Progenitor cell of endocrine pancreas (in vitro differentiated cells): ENCODE measurements at regions not wholly inside any gene's neighbourhood (a gene's known extent, or its start where the extent isn't known, plus 50 kb on each side); places are given as distances from the start of the nearest gene placed in this dataset.
"Not testable (repeated sequence)": the region's sequence is repeated elsewhere in the genome, so short reads cannot be mapped to it uniquely, and the experiment has no call there.

Experiments
- DNase-seq: peaks from one replicate; pipeline ENCODE4 v3.0.0; 2021; ENCODE audit warnings: low spot score; ENCODE audit not compliant: unreplicated experiment
- H3K27ac Mint-ChIP-seq: 2 replicates; pipeline ENCODE4 v1.8.0; 2021; ENCODE audit warnings: mild to moderate bottlenecking, moderate library complexity, mixed read lengths
- H3K27me3 Mint-ChIP-seq: 2 replicates; pipeline ENCODE4 v1.8.0; 2021; ENCODE audit warnings: mixed read lengths
- H3K36me3 Mint-ChIP-seq: 2 replicates; pipeline ENCODE4 v1.8.0; 2022; ENCODE audit warnings: mixed read lengths; ENCODE audit not compliant: insufficient read depth
- H3K4me1 Mint-ChIP-seq: 2 replicates; pipeline ENCODE4 v1.8.0; 2021; ENCODE audit warnings: low read depth, mixed read lengths
- H3K4me3 Mint-ChIP-seq: 2 replicates; pipeline ENCODE4 v1.8.0; 2021; ENCODE audit warnings: low read depth, mild to moderate bottlenecking, moderate library complexity, mixed read lengths
- H3K9me3 Mint-ChIP-seq: 2 replicates; pipeline ENCODE4 v1.8.0; 2021; ENCODE audit warnings: low read depth, mixed read lengths
- CTCF ChIP-seq: fragments of 200-600 bp; sonication (generic); IDR thresholded peaks from one replicate; pipeline ENCODE4 v1.5.0; 2021; ENCODE audit warnings: antibody characterized with exemption, mild to moderate bottlenecking; ENCODE audit not compliant: unreplicated experiment

DNA sequence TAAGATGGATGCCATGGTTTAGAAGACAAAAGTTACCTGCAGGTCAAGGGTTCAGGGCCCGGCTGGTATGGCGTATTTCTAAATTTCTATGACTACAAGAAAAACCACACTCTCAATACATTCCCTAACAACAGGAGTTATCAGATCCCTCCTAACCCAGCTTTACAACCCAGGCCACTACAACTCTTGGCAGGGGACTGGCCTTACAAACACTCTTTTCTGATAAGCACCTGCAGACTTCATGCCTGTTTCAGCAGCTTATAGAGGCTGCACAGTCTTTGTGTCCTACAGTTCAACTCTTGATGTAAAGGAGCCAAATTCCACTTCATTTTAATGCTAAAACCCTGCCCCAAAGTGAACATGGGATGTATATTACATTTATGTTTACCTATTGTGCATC lies 461.4 kb downstream of the SIPA1L2 start:
- peaks cover 24% of the 10 kb centered on the region for H3K27me3 Mint-ChIP-seq
- DNase-seq: no peak
- H3K27ac Mint-ChIP-seq: no peak overlapping the region
- no peak for TF ChIP-seq CTCF
- H3K9me3 Mint-ChIP-seq: peaks cover 3% of the 10 kb centered on the region
- H3K4me1 Mint-ChIP-seq: peaks cover 6% of the 10 kb centered on the region
- no peak overlapping the region for H3K4me3 Mint-ChIP-seq
- H3K36me3 Mint-ChIP-seq: no peaks in the 10 kb centered on the region

DNA sequence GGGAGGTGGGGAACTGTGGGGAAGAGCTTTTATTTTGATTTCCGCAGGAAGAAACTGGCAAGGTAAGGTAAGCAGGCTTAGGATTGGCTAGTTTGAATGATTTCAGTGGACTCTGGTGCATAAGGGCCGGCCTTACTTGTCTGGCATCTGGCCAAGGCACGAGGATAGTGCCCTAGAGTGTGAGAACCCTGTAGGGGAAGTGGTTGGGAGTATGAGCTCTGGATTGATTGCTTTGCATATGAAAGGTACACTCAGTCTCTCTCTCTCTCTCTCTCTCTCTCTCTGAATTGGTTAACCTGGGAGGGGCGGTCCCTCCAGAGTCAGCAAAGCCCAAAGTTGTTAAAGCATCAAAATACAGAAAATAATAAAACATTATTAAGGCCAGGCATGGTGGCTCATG lies 463.0 kb downstream of the SIPA1L2 start:
- Mint-ChIP-seq H3K4me1 (peaks cover 6% of the 10 kb centered on the region), H3K4me3 (no peak overlapping the region), H3K9me3 (peaks cover 3% of the 10 kb centered on the region), H3K36me3 (no peaks in the 10 kb centered on the region), H3K27ac (no peak overlapping the region), H3K27me3 (peaks cover 40% of the 10 kb centered on the region)
- no peak for DNase-seq
- no peak for TF ChIP-seq CTCF

- H3K27me3 Mint-ChIP-seq: peaks cover 44% of the 10 kb centered on the region
- peaks cover 3% of the 10 kb centered on the region for H3K9me3 Mint-ChIP-seq
- H3K4me3 Mint-ChIP-seq: no peak overlapping the region
- no peak for TF ChIP-seq CTCF
- no peaks in the 10 kb centered on the region for H3K36me3 Mint-ChIP-seq
- no peak overlapping the region for H3K27ac Mint-ChIP-seq
- no peak for DNase-seq
- peaks cover 7% of the 10 kb centered on the region for H3K4me1 Mint-ChIP-seq
Measured at GRCh38 chr1:232164078-232164963, 465.6 kb downstream of the SIPA1L2 start.

- no peak for DNase-seq
- Mint-ChIP-seq H3K27ac (no peak overlapping the region), H3K4me3 (no peak overlapping the region), H3K9me3 (peaks cover 3% of the 10 kb centered on the region), H3K27me3 (peaks cover 42% of the 10 kb centered on the region), H3K36me3 (no peaks in the 10 kb centered on the region), H3K4me1 (peaks cover 3% of the 10 kb centered on the region)
- TF ChIP-seq CTCF: no peak
Measured at GRCh38 chr1:232163533-232163932, 466.4 kb downstream of the SIPA1L2 start.

DNA sequence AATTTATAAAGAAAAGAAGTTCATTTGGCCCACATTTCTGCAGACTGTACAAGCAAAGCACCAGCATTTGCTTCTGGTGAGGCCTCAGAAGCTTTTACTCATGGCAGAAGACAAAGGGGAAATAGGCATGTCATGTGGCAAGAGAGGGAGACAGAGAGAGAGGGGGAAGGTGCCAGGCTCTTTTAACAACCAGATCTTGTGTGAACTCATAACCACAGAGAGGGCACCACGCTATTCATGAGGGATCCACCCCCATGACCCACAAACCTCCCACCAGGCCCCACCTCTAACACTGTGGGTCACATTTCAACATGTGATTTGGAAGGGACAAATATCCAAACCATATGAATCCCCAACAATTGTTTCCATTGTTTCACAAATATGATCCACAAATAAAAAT lies 467.9 kb downstream of the SIPA1L2 start:
- Mint-ChIP-seq H3K4me1 (peaks cover 1% of the 10 kb centered on the region), H3K36me3 (no peaks in the 10 kb centered on the region), H3K9me3 (peaks cover 3% of the 10 kb centered on the region)

DNA sequence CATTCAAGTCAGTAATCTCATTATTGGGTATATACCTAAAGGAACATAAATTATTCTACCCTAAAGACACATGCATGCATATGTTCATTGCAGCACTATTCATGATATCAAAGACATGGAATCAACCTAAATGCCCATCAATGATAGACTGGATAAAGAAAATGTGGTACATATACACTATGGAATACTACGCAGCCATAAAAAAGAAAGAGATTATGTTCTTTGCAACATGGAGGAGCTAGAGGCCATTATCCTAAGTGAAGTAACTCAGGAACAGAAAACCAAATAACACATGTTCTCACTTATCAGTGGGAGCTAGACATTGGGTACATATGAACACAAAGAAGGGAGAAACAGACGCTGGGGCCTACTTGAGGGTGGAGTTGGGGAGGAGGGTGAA lies 471.4 kb downstream of the SIPA1L2 start:
- H3K27ac Mint-ChIP-seq, H3K4me1 Mint-ChIP-seq, H3K36me3 Mint-ChIP-seq, DNase-seq, H3K9me3 Mint-ChIP-seq, H3K4me3 Mint-ChIP-seq: not testable (repeated sequence)
- H3K27me3 Mint-ChIP-seq: peaks cover 32% of the 10 kb centered on the region

More for the DNA sequence above, 467.9 kb downstream of the SIPA1L2 start:
- Mint-ChIP-seq H3K27ac (no peak overlapping the region), H3K27me3 (peaks cover 41% of the 10 kb centered on the region), H3K4me3 (no peak overlapping the region)
- TF ChIP-seq CTCF: no peak
- no peak for DNase-seq

DNA sequence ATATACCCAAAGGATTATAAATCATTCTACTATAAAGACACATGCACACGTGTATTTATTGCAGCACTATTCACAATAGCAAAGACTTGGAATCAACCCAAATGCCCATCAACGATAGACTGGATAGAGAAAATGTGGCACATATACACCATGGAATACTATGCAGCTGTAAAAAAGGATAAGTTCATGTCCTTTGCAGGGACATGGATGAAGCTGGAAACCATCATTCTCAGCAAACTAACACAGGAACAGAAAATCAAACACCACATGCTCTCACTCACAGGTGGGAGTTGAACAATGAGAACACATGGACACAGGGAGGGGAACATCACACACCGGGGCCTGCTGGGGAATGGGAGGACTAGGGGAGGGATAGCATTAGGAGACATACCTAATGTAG lies 473.9 kb downstream of the SIPA1L2 start:
- H3K27me3 Mint-ChIP-seq: peaks cover 15% of the 10 kb centered on the region
- DNase-seq, H3K4me1 Mint-ChIP-seq, H3K9me3 Mint-ChIP-seq, H3K4me3 Mint-ChIP-seq, H3K36me3 Mint-ChIP-seq, H3K27ac Mint-ChIP-seq: not testable (repeated sequence)
